SH-SY5Y (cell line): ENCODE measurements at regions not wholly inside any gene's neighbourhood (a gene's known extent, or its start where the extent isn't known, plus 50 kb on each side); places are given as distances from the start of the nearest gene placed in this dataset.

Experiments
- GATA2 ChIP-seq: IDR thresholded peaks from 2 replicates; pipeline ENCODE4 v1.6.1; 2011; ENCODE audit warnings: mild to moderate bottlenecking, low read depth, low read length
- GATA3 ChIP-seq: IDR thresholded peaks from 2 replicates; pipeline ENCODE4 v1.6.1; 2011; ENCODE audit warnings: low read depth, mild to moderate bottlenecking, low read length, moderate library complexity

- TF ChIP-seq GATA3: no peak
- TF ChIP-seq GATA2: no peak
Observed at GRCh38 chr11:22031791-22032190, 161.1 kb upstream of the ANO5 start.
